ENCODE measurements at regions not wholly inside any gene's neighbourhood (a gene's known extent, or its start where the extent isn't known, plus 50 kb on each side); places are given as distances from the start of the nearest gene placed in this dataset.

DNA sequence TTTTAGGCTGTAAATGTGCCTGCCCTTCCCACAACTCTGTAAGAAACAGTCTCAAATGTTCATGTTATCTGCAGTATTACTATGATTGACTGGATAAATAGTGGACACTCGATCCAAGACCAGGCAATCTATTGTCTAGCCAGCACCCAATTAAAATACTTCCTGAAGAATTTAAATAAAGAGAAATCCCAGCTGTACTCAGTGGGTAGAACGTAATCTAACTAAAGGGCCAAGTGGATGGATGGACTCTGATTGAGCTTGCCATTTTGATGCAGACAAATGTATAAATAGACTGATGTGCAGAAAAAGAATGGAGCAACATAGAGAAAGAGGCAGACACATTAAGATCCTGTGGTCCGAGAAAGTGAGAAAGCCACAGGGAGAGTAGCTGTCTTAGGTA, 158.0 kb downstream of the IPMK start:
- TF ChIP-seq TAF1 (IDR thresholded peaks at IDR 0.05; ENCODE audit: borderline replicate concordance, insufficient read depth, low read length) (no peak), POLR2AphosphoS5 (IDR thresholded peaks at IDR 0.05; ENCODE audit: low read depth, low read length) (no peak), FOXP2 (optimal IDR thresholded peaks at IDR 0.05; ENCODE audit: borderline replicate concordance, extremely low read depth, extremely low read length, insufficient read depth) (no peak), SIN3A (IDR thresholded peaks at IDR 0.05; ENCODE audit: borderline replicate concordance, insufficient read depth, low read length) (no peak)
- TF ChIP-seq, protein P1, sequence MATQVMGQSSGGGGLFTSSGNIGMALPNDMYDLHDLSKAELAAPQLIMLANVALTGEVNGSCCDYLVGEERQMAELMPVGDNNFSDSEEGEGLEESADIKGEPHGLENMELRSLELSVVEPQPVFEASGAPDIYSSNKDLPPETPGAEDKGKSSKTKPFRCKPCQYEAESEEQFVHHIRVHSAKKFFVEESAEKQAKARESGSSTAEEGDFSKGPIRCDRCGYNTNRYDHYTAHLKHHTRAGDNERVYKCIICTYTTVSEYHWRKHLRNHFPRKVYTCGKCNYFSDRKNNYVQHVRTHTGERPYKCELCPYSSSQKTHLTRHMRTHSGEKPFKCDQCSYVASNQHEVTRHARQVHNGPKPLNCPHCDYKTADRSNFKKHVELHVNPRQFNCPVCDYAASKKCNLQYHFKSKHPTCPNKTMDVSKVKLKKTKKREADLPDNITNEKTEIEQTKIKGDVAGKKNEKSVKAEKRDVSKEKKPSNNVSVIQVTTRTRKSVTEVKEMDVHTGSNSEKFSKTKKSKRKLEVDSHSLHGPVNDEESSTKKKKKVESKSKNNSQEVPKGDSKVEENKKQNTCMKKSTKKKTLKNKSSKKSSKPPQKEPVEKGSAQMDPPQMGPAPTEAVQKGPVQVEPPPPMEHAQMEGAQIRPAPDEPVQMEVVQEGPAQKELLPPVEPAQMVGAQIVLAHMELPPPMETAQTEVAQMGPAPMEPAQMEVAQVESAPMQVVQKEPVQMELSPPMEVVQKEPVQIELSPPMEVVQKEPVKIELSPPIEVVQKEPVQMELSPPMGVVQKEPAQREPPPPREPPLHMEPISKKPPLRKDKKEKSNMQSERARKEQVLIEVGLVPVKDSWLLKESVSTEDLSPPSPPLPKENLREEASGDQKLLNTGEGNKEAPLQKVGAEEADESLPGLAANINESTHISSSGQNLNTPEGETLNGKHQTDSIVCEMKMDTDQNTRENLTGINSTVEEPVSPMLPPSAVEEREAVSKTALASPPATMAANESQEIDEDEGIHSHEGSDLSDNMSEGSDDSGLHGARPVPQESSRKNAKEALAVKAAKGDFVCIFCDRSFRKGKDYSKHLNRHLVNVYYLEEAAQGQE (IDR thresholded peaks at IDR 0.05; ENCODE audit: insufficient read depth in 1 of 2, low read depth in 2 of 2, low read length in 2 of 2): no peak

DNA sequence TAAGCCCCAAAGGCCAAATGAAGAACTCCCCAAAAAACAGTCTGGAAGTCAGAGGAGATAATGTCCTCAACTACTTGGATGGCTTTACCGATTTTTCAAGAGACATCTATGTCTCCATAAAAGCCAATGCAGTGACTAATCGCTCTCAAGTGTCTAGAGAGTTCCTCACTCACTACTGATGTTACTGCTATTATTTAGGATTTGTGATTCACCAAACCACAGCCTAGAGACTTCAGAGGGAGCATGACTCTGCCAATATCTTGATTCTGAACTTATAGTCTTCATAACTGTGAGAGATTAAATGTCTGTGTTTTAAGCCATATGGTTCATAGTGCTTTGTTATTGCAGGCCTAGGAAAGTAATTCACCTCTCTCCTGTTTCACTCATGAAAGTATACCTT, 160.2 kb downstream of the IPMK start:
- TF ChIP-seq POLR2AphosphoS5 (IDR thresholded peaks at IDR 0.05; ENCODE audit: low read depth, low read length) (no peak), FOXP2 (optimal IDR thresholded peaks at IDR 0.05; ENCODE audit: borderline replicate concordance, extremely low read depth, extremely low read length, insufficient read depth) (no peak)
- TF ChIP-seq, protein P1 (IDR thresholded peaks at IDR 0.05; ENCODE audit: insufficient read depth in 1 of 2, low read depth in 2 of 2, low read length in 2 of 2): no peak

DNA sequence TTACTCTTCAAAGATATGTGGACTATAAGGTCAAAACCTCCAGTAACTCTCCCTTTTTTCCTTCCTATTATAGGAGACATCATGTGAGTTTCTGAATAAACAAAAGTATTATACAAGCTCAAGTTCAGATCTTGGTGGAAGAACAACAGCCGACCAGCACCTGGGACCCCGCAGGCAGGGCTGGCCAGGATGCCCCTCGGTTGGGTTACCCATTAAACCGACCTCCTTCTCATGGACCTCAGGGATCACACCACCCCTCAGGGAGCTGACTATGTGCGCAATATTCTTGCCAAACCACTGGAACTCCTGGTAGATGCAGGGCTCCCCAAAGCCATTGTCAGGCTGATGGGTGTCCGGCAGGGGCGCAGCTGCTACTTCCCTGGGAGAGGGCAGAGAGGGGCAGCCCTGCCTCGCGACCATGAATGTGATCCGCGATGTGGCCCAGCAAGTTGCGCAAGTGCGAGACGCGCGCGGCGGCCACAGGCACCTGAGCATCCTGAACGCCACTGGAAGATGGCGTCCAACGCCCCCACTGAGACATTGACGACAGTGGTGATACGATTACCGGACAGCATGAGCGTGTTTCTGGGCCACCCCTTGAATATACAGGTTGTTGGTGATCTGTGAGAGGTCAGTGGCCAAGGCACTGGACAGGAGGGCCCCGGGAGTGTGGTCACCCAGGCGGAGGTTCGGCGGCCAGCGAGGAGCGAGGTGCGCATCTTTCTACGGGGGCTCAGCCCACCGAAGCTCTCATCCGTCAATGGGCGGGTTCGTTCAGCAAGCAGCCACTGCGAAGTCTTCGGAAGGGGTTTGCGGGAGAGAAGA, 161.3 kb downstream of the IPMK start:
- TF ChIP-seq SIN3A (IDR thresholded peaks at IDR 0.05; ENCODE audit: borderline replicate concordance, insufficient read depth, low read length) (no peak), FOXP2 (optimal IDR thresholded peaks at IDR 0.05; ENCODE audit: borderline replicate concordance, extremely low read depth, extremely low read length, insufficient read depth) (no peak)

DNA sequence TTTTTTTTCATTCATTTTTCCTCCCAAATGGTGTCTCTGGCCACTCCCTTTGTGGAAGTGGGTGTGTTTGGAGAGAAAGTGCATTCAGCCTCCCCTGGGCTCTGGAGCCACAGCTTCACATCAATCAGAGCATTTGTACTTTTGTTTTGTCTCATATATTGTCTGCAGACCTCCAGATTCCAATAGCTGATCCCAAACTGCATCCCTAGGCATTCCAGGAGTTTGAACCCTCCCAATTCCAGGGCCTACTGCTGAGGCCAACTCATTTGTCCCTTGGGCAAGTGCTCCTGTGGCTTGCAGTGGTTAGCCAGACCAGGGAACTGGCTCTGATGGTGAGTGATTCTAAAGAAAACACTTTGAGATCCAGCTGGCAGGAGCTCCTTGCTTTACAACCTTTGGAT, 163.3 kb downstream of the IPMK start:
- TF ChIP-seq FOXP2 (optimal IDR thresholded peaks at IDR 0.05; ENCODE audit: borderline replicate concordance, extremely low read depth, extremely low read length, insufficient read depth) (no peak), POLR2AphosphoS5 (IDR thresholded peaks at IDR 0.05; ENCODE audit: low read depth, low read length) (no peak), SIN3A (IDR thresholded peaks at IDR 0.05; ENCODE audit: borderline replicate concordance, insufficient read depth, low read length) (no peak)
- TF ChIP-seq, protein P1 (IDR thresholded peaks at IDR 0.05; ENCODE audit: insufficient read depth in 1 of 2, low read depth in 2 of 2, low read length in 2 of 2): no peak

DNA sequence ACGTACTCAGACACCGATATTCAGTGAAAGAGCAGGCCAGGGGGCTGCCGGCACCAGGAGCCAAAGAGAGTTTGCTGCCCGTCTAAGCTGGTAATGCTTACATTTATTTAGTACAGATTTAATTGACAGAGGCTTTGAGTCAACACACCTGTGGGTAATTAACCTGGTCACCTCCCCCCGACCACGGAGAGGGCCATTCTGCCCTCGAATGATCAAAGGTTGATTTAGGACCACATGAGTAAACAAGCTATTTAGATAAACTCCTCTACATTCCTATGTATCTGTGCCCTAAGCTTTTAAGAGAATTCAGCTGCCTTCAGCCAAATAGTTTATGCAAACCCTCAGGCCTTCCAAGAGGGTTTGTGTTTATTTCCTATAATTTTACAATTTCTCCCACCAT, 164.8 kb downstream of the IPMK start:
- no peak for TF ChIP-seq TAF1 (IDR thresholded peaks at IDR 0.05; ENCODE audit: borderline replicate concordance, insufficient read depth, low read length)

DNA sequence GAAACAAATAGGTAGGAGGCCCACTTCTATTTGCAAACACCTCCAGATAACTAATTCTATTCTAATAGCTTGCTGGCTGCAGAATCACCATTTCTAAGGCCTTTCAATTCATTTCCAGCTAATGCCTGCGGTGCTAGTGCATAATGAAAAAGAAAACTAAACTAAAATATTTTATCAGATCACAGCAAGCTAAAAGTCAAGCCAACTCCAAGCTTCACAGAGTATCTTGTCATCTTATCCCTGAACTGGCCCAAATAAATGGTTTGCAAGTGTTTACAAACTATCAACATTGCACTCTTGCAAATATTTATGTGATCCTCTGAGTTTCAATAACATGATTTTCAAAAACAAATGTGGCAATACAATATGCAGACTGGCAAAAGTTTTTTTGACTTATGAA, 166.0 kb downstream of the IPMK start:
- TF ChIP-seq FOXP2 (optimal IDR thresholded peaks at IDR 0.05; ENCODE audit: borderline replicate concordance, extremely low read depth, extremely low read length, insufficient read depth) (no peak), SIN3A (IDR thresholded peaks at IDR 0.05; ENCODE audit: borderline replicate concordance, insufficient read depth, low read length) (no peak), TAF1 (IDR thresholded peaks at IDR 0.05; ENCODE audit: borderline replicate concordance, insufficient read depth, low read length) (no peak), POLR2AphosphoS5 (IDR thresholded peaks at IDR 0.05; ENCODE audit: low read depth, low read length) (no peak)
- TF ChIP-seq, protein P1 (IDR thresholded peaks at IDR 0.05; ENCODE audit: insufficient read depth in 1 of 2, low read depth in 2 of 2, low read length in 2 of 2): no peak

Data from PFSK-1 (cell line).